DOHH2 (cell line): ENCODE measurements at regions not wholly inside any gene's neighbourhood (a gene's known extent, or its start where the extent isn't known, plus 50 kb on each side); places are given as distances from the start of the nearest gene placed in this dataset.

Experiments used
- H3F3A ChIP-seq: fragments of 200-600 bp; sonication (generic), shearing (Covaris generic); 2 replicates; pipeline ENCODE4 v1.6.0; 2016; ENCODE audit warnings: antibody characterized with exemption, mild to moderate bottlenecking; ENCODE audit not compliant: control insufficient read depth, insufficient read depth
- H3K27ac ChIP-seq: fragments of 200-600 bp; sonication (generic); 2 replicates; pipeline ENCODE4 v1.5.1; 2014; ENCODE audit warnings: low read depth, mild to moderate bottlenecking, low read length, moderate library complexity
- H3K27me3 ChIP-seq: fragments of 200-600 bp; sonication (generic); 2 replicates; pipeline ENCODE4 v1.6.1; 2014; ENCODE audit warnings: mild to moderate bottlenecking, low read length, mixed read lengths; ENCODE audit not compliant: control insufficient read depth
- H3K36me3 ChIP-seq: fragments of 200-600 bp; sonication (generic); 2 replicates; pipeline ENCODE4 v1.6.1; 2014; ENCODE audit warnings: mild to moderate bottlenecking, low read length, moderate library complexity, mixed read lengths; ENCODE audit not compliant: control insufficient read depth
- H3K4me1 ChIP-seq: fragments of 200-600 bp; sonication (generic); 2 replicates; pipeline ENCODE4 v1.6.1; 2014; ENCODE audit warnings: mild to moderate bottlenecking, low read length, mixed read lengths; ENCODE audit not compliant: control insufficient read depth
- H3K4me2 ChIP-seq: fragments of 200-600 bp; sonication (generic); 2 replicates; pipeline ENCODE4 v1.6.0; 2014; ENCODE audit warnings: mild to moderate bottlenecking, low read length, moderate library complexity
- H3K4me3 ChIP-seq: fragments of 200-600 bp; sonication (generic); 2 replicates; pipeline ENCODE4 v1.5.1; 2014; ENCODE audit warnings: mild to moderate bottlenecking, low read length, mixed read lengths
- H3K79me2 ChIP-seq: fragments of 200-600 bp; sonication (generic); 2 replicates; pipeline ENCODE4 v1.6.1; 2014; ENCODE audit warnings: mild to moderate bottlenecking, low read length, mixed read lengths; ENCODE audit not compliant: control insufficient read depth
- H3K9me2 ChIP-seq: fragments of 200-600 bp; sonication (generic); replicated peaks from 2 replicates; pipeline ENCODE4 v1.6.1; 2014; ENCODE audit warnings: mild to moderate bottlenecking, low read length, mixed read lengths; ENCODE audit not compliant: control insufficient read depth
- H3K9me3 ChIP-seq: fragments of 200-600 bp; sonication (generic); 2 replicates; pipeline ENCODE4 v1.6.1; 2014; ENCODE audit warnings: antibody characterized with exemption, low read length, mixed read lengths; ENCODE audit not compliant: control insufficient read depth, insufficient read depth
- H4K20me1 ChIP-seq: fragments of 200-600 bp; sonication (generic); 2 replicates; pipeline ENCODE4 v1.6.0; 2014; ENCODE audit warnings: low read depth, mild to moderate bottlenecking, antibody characterized with exemption, low read length, moderate library complexity; ENCODE audit not compliant: control insufficient read depth, insufficient read depth
- EZH2phosphoT487 ChIP-seq: fragments of 200-600 bp; sonication (generic); IDR thresholded peaks from 2 replicates; pipeline ENCODE4 v1.6.1; 2017; ENCODE audit warnings: borderline replicate concordance, mild to moderate bottlenecking, antibody characterized with exemption, low read length, moderate library complexity, mixed read lengths
- TF ChIP-seq, protein P1 (sequence below): fragments of 200-600 bp; sonication (generic); IDR thresholded peaks from one replicate; pipeline ENCODE4 v1.5.1; 2014; ENCODE audit warnings: antibody characterized with exemption, mild to moderate bottlenecking, low read depth, low read length; ENCODE audit not compliant: poor library complexity, severe bottlenecking

DNA sequence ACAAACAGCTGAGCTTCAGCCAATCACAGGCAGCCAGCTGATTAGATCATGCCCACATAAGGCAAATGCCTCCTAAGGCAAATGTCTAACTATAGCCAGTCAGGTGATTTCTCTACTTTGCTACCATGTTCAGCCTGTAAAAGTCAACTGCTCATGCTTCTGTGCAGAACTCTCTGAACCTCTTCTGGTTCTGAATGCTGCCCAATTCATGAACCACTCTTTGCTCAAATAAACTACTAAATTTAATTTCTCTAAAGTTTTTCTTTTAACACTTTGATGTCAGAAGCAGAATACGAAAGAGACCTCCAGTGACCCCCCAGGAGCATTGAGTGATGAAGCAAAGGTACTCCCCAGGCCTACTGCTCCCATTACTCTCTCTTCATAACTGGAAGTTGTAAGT, 240.7 kb upstream of the IPO5 start:
- H3K79me2 ChIP-seq, result no peaks in the 10 kb centered on the region
- H3F3A ChIP-seq, result no peaks in the 10 kb centered on the region
- H3K27ac ChIP-seq, result no peak overlapping the region
- no peaks in the 10 kb centered on the region for H3K36me3 ChIP-seq
- no peaks in the 10 kb centered on the region for H3K9me3 ChIP-seq
- H3K27me3 ChIP-seq, result no peaks in the 10 kb centered on the region
- H3K9me2 ChIP-seq, result no peaks in the 10 kb centered on the region
- no peaks in the 10 kb centered on the region for H3K4me1 ChIP-seq
- H4K20me1 ChIP-seq, result no peaks in the 10 kb centered on the region
- TF ChIP-seq, protein P1, sequence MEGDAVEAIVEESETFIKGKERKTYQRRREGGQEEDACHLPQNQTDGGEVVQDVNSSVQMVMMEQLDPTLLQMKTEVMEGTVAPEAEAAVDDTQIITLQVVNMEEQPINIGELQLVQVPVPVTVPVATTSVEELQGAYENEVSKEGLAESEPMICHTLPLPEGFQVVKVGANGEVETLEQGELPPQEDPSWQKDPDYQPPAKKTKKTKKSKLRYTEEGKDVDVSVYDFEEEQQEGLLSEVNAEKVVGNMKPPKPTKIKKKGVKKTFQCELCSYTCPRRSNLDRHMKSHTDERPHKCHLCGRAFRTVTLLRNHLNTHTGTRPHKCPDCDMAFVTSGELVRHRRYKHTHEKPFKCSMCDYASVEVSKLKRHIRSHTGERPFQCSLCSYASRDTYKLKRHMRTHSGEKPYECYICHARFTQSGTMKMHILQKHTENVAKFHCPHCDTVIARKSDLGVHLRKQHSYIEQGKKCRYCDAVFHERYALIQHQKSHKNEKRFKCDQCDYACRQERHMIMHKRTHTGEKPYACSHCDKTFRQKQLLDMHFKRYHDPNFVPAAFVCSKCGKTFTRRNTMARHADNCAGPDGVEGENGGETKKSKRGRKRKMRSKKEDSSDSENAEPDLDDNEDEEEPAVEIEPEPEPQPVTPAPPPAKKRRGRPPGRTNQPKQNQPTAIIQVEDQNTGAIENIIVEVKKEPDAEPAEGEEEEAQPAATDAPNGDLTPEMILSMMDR, result no peak
- no peak for TF ChIP-seq EZH2phosphoT487
- H3K4me3 ChIP-seq, result no peak overlapping the region
- no peak overlapping the region for H3K4me2 ChIP-seq

DNA sequence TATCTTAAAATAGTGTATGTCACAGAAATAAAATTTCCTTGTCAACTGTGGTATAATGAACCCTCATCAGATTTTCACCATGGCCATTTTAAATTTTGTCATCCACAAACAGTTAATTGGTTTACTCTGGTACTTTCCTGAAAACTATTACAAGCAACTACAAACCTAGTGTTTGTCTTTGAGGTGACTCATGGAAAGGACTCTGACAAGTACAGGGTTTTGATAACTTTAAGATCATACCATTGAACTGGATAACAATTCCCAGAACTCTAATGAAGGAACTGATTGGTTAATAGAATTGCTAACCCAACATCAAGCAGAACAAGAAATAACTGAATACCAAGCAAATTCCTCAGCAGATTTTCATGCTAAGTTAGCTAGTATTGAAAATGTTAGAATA, 237.7 kb upstream of the IPO5 start:
- no peaks in the 10 kb centered on the region for H3F3A ChIP-seq
- no peaks in the 10 kb centered on the region for H4K20me1 ChIP-seq
- H3K4me2 ChIP-seq, result no peak overlapping the region
- no peaks in the 10 kb centered on the region for H3K9me2 ChIP-seq
- no peaks in the 10 kb centered on the region for H3K9me3 ChIP-seq
- H3K27me3 ChIP-seq, result no peaks in the 10 kb centered on the region
- H3K79me2 ChIP-seq, result no peaks in the 10 kb centered on the region
- H3K4me1 ChIP-seq, result no peaks in the 10 kb centered on the region
- H3K27ac ChIP-seq, result no peak overlapping the region
- no peak for TF ChIP-seq EZH2phosphoT487
- TF ChIP-seq, protein P1, result no peak
- H3K4me3 ChIP-seq, result no peak overlapping the region
- no peaks in the 10 kb centered on the region for H3K36me3 ChIP-seq

DNA sequence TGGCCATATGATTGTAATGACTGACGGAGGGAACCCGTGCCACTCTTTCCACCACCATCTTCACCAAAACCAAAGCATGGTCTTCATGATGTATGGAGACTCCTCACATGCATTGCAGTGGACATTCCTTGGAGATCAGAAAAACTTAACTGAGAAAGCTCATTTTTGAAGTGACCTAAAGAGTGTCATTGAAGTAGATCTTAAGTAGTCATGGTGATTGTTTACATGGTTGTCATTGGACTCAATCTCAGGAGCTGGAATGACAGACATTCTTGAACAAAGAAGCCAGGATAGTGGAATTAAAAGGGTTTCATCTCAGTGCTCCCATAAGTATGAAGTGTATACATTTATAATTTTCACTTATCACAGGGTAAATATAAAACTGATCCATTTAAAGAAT, 236.7 kb upstream of the IPO5 start:
- H3K79me2 ChIP-seq, result no peaks in the 10 kb centered on the region
- no peaks in the 10 kb centered on the region for H4K20me1 ChIP-seq
- H3K9me2 ChIP-seq, result no peaks in the 10 kb centered on the region
- H3F3A ChIP-seq, result no peaks in the 10 kb centered on the region
- H3K4me3 ChIP-seq, result no peak overlapping the region
- H3K4me1 ChIP-seq, result no peaks in the 10 kb centered on the region
- H3K27me3 ChIP-seq, result no peaks in the 10 kb centered on the region
- no peak overlapping the region for H3K4me2 ChIP-seq
- H3K36me3 ChIP-seq, result no peaks in the 10 kb centered on the region
- H3K9me3 ChIP-seq, result no peaks in the 10 kb centered on the region
- H3K27ac ChIP-seq, result no peak overlapping the region
- TF ChIP-seq, protein P1, result no peak
- TF ChIP-seq EZH2phosphoT487, result no peak

DNA sequence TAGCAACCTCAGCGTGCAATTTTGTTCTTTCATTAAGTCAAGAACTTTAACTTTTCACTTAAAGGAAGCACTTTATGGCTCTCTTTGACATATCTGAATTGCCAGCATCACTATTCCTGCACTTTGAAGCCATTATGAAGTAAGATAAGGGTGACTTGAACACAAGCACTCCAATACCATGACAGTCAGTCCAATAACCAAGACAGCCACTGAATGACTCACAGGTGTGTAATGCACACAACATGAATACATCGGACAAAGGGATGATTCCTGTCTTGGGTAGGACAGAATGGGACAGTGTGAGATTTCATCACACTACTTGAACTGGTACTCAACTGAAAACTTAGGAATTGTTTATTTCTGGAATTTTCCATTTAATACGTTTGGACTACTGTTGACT, 233.7 kb upstream of the IPO5 start:
- Histone ChIP-seq H3K4me3 (no peak overlapping the region), H3K27ac (no peak overlapping the region), H3F3A (no peaks in the 10 kb centered on the region), H3K4me2 (no peak overlapping the region), H4K20me1 (no peaks in the 10 kb centered on the region), H3K9me2 (no peaks in the 10 kb centered on the region), H3K79me2 (no peaks in the 10 kb centered on the region), H3K36me3 (no peaks in the 10 kb centered on the region), H3K4me1 (no peaks in the 10 kb centered on the region), H3K9me3 (no peaks in the 10 kb centered on the region), H3K27me3 (no peaks in the 10 kb centered on the region)
- TF ChIP-seq EZH2phosphoT487, result no peak
